ENCODE measurements at regions not wholly inside any gene's neighbourhood (a gene's known extent, or its start where the extent isn't known, plus 50 kb on each side); places are given as distances from the start of the nearest gene placed in this dataset.
"Not testable (repeated sequence)": the region's sequence is repeated elsewhere in the genome, so short reads cannot be mapped to it uniquely, and the experiment has no call there.

DNA sequence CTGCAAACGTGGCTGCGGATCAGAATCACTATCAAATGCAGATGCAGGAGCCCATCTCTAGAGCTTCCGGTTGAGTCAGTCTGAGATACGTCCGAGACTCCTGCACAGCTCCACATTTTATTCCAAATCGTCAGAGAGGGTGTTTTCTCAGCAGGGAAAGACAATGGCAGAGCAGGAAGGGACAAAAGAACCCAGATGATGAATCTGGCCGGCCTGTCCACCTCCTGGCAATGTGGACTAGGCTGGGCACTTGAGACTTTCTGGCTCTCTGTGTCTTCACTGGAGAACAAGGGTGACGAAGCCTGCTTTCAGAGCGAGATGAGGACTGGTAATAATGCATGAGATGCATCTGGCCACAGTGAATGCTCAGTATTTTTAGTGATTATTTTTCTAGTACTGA, 255.9 kb upstream of the MYT1L start:
- no peak for DNase-seq (ENCODE audit: extremely low read depth in 1 of 2, low read depth in 1 of 2)

DNA sequence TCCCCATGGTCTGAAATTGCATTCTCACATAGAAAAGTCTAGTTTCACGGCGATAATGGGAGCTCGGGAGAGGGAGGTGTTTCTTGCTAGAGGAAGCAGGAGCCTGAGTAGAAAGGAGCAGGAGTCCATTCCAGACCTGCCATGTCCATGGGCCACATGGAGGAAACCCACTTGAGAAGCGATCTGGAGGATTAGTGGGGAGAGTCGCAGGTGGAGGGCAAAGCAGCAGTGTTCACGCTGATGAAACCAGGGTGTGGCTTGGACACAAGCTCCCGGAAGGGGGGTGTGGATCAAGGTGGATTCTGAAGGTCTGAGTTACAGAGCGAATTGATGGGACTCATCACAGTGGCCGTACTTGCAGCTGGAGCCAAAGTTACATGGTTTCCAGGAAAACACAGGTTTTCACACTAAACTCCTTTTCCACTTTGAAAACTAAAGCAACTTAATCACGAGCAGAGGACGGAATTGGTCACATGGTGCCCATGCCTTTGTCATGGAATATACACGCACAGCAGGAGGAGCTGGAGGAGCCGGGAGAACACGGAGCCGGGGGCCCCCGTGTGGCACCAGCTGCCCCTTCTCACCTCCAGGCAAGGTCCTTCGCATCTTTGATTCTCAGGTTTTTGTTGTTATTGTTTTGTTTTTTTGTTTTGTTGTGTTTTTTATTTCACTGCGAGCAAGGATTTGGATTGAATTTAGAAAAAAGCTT, 255.1 kb upstream of the MYT1L start:
- DNase-seq (ENCODE audit: extremely low read depth in 1 of 2, low read depth in 1 of 2) = no peak

DNA sequence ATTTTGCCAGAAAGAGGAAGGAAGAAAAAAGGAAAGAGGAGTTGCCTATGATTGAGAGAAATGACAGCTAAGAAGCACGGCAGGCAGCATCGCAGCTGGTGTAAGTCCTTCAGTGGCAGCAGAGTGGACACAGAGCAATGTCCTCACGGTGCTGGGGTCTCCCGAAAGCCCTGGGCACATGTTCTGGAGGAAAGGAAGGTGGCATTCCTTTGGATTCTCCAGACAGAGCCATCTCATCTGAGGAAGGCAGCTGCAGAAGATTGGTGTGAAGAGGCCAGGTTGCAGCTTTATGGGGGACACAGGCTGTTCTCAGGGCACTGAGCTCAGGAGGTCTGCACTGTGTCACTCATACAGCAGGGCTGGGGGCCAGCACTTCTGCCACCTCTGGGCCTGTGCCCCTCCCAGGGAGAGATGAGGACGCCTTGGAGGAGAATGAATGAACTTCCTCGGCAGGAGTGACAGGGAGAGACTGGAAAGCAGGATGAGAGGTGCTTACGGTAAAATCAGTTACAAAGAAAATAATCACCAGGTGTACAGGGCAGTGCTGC, 252.0 kb upstream of the MYT1L start:
- no peak for DNase-seq (ENCODE audit: extremely low read depth in 1 of 2, low read depth in 1 of 2)

DNA sequence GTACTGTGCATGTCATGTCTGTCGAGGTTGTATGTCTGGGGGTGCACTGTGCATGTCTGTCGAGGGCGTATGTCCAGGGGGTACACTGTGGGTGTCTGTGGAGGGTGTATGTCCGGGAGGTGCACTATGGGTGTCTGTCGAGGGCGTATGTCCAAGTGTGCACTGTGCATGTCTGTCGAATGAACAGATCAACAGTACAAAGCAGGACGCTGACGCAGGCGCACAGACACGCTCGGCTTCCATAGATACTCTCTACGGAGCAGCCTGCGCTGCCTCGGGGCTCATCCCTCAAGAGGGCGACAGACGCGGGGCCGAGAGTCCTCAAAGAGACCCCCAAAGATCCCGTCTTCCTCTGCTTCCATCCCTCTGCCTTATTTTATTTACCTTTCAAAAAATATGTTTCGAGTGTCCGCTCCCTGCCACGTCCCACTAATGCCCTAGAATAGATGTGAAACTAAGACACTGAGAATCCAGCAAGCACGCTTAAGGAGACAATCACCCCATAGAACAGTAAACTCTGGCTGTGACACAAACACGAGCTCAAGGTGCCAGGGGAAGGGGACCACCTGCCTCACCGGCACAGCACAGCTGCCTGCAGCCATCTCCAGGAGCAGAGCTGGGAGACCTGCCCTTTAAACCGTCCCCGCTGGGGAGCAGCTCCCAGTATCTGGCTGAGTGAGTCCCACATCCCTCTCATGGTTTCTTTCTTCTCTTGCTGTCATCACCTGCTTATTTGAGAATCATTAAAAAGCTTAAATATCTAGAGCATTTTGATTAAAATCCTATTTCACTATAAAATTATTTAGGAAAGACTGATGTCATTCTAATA, 250.5 kb upstream of the MYT1L start:
- no peak for DNase-seq (ENCODE audit: extremely low read depth in 1 of 2, low read depth in 1 of 2)

DNA sequence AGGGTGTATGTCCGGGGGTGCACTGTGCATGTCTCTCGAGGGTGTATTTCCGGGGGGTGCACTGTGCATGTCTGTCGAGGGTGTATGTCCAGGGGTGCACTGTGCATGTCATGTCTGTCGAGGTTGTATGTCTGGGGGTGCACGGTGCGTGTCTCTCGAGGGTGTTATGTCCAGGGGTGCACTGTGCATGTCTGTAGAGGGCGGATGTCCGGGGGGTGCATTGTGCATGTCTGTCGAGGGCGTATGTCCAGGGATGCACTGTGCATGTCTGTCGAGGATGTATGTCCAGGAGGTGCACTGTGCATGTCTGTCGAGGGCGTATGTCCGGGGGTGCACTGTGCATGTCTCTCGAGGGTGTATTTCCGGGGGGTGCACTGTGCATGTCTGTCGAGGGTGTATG, 249.8 kb upstream of the MYT1L start:
- DNase-seq (ENCODE audit: extremely low read depth in 1 of 2, low read depth in 1 of 2) = not testable (repeated sequence)

DNA sequence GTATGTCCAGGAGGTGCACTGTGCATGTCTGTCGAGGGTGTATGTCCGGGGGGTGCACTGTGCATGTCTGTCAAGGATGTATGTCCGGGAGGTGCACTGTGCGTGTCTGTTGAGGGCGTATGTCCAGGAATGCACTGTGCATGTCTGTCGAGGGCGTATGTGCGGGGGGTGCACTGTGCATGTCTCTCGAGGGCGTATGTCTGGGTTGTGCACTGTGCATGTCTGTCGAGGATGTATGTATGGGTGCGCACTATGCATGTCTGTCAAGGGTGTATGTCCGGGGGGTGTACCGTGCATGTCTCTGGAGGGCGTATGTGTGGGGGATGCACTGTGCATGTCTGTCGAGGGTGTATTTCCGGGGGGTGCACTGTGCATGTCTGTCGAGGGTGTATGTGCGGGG, 249.3 kb upstream of the MYT1L start:
- no peak for DNase-seq (ENCODE audit: extremely low read depth in 1 of 2, low read depth in 1 of 2)

DNA sequence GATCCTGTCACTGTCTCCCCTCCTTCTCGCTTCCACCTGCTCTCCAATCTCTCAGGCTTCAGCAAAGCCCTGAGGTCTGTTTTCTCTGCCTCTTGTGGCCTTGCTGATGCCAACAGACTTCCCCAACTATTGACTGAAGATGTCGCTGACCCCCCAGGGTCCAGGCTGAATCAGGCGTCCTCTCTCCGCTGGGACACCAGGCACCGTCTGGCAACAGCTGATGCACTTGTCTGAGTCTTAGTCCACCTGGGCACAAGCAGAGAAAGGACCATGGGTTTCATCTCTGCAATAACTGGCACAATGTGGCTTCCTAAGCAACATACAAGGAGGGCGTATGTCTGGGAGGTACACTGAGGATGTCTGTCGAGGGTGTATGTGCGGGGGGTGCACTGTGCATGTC, 248.7 kb upstream of the MYT1L start:
- DNase-seq (ENCODE audit: extremely low read depth in 1 of 2, low read depth in 1 of 2) = no peak

DNA sequence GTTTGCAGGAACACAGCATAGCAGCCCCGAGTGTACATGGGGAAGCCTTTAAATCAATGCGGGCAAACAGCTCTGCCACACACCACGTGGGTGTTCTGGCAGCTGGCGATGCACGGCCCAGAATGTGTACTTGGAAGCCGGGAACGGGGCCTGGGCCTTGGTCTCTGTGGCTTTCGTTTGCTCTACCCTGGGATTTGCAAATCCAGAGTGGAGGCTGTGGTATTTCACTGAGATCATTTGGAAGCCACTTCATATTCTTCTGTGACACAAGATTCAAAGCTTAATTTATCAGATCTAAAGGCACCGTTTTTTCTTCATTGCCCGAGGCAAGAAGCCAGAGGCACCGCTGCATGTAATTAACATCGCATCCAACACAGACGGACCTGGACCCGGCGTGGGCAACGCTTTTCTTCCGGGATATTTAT, 246.3 kb upstream of the MYT1L start:
- DNase-seq (ENCODE audit: extremely low read depth in 1 of 2, low read depth in 1 of 2) = no peak

DNA sequence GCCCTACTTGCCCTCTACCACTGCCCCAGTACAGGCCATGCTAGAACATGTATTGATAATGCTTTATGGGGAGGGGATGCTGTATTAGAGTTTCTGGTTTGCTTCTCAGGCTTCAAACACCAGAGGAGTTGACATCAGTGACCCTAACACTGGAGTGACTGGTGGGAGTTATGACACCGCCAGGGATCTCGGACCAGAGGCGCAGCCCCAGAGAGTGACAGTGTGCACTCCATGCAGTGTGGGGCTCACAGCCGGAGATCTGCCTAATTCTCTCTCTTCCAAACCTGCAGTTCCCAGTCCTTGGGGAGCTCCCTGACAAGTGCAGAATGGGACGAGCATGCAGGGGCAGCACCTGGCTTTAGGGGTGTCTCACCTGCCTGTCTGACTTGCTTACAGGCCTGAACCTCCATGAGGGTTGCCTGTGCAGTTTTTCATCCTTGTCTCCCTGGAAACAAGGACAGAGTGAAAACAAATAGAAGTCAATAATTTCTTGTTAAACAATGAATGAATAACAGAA, 244.9 kb upstream of the MYT1L start:
- no peak for DNase-seq (ENCODE audit: extremely low read depth in 1 of 2, low read depth in 1 of 2)

DNA sequence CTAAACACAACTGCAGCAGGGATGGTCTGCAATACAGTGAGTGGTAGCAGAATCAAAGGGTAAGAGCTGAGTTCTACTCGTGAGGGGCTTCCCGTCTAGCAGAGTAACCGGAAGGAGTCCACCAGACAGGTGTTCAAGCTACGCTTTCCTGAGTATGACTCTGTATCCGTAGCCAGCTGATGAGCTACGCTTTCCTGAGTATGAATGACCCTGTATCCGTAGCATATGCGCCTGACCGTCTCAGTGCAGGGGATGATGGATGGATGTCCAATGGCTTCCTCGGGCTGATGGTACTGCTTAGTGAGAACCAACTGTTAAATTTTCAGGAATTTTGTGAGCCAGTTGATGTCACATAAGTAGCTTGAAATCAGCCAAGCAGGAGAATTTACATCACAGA, 244.1 kb upstream of the MYT1L start:
- DNase-seq (ENCODE audit: extremely low read depth in 1 of 2, low read depth in 1 of 2) = no peak

DNA sequence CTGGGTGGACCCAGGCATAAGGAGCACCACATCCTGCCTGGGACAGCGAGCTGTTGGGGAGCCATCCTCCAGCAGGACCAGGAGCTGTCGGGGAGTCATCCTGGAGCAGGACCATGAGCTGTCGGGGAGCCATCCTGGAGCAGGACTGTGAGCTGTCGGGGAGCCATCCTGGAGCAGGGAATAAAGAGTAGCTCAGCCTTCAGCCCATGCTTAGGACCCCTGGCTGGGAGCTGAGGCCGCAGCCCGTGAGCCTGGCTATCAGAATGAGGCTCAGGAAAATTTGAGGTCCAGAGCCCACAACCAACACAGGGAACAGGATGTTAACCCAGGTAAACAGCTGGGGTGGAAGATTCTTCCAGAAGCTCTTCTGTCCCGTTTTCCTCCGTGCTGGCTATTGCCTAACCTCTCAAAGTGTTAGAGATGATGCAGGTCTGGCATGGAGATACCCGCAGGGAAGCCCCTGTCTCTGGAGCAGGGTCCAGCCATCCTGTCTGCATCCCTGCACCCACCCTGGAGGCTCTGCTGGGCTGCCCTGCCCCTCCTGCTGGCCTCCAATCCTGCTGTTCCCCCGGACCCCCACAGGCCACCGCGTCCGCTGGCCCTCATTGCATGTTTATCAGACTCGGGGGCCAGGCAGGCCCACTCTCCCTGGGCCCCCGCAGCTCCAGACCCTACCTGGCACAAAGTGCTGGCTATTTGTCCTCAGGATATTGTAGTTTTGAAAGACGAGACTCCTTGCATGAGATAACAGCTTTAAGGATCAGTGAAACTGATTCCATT, 243.5 kb upstream of the MYT1L start:
- DNase-seq (ENCODE audit: extremely low read depth in 1 of 2, low read depth in 1 of 2) = no peak

DNA sequence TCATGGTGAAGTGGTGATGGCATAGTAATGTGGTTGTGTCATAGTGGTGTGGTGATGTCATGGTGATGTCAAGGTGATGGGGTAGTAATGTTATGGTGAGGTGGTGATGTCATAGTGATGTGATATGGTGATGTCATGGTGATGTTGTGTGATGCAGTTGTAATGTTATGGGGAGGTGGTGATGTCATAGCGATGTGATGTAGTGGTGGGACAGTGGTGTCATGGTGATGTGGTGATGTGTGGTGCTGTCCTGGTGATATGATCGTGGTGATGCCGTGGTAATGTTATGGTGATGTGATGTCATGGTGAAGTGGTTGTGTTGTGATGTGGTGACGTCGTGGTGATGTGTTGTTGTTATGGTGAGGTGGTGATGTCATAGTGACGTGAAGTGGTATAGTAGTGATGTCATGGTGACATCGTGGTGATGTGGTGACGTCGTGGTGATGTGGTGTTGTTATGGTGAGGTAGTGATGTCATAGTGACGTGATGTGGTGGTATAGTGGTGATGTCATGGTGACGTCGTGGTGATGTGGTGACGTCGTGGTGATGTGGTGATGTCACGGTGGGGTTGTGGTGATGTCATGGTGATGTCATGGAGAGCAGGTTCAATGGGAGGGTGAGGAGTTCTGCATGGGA, 242.7 kb upstream of the MYT1L start:
- DNase-seq (ENCODE audit: extremely low read depth in 1 of 2, low read depth in 1 of 2) = no peak

DNA sequence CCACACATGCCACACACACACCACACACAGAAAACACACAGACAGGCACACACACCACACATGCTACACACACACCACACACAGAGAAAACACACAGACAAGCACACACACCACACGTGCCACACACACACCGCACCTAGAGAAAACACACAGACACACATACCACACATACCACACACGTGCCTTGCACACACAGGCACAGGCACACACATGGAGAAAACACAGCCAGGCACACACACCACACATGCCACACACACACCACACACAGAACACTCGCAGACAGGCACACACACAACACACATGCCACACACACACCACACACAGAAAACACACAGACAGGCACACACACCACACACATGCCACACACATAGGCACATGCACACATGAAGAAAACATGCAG, 242.1 kb upstream of the MYT1L start:
- no peak for DNase-seq (ENCODE audit: extremely low read depth in 1 of 2, low read depth in 1 of 2)

DNA sequence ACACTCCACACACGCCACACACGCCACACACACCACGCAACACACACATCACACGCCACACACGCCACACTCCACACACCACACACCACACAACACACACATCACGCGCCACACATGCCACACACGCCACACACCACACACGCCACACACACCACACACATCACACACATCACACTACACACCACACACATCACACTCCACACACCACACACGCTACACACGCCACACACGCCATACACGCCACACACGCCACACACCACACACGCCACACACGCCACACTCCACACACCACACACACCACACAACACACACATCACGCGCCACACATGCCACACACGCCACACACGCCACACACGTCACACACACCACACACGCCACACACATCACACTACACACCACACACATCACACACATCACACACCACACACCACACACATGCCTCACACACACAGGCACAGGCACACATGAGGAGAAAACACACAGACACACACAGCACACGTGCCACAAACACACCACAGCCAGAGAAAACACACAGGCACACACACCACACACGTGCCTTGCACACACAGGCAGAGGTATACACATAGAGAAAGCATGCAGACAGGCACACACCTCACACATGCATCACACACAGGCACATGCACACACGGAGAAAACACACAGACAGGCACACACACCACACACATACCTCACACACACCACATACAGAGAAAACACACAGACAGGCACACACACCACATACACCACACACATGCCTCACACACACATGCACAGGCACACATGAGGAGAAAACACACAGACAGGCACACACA, 241.5 kb upstream of the MYT1L start:
- DNase-seq (ENCODE audit: extremely low read depth in 1 of 2, low read depth in 1 of 2) = no peak

DNA sequence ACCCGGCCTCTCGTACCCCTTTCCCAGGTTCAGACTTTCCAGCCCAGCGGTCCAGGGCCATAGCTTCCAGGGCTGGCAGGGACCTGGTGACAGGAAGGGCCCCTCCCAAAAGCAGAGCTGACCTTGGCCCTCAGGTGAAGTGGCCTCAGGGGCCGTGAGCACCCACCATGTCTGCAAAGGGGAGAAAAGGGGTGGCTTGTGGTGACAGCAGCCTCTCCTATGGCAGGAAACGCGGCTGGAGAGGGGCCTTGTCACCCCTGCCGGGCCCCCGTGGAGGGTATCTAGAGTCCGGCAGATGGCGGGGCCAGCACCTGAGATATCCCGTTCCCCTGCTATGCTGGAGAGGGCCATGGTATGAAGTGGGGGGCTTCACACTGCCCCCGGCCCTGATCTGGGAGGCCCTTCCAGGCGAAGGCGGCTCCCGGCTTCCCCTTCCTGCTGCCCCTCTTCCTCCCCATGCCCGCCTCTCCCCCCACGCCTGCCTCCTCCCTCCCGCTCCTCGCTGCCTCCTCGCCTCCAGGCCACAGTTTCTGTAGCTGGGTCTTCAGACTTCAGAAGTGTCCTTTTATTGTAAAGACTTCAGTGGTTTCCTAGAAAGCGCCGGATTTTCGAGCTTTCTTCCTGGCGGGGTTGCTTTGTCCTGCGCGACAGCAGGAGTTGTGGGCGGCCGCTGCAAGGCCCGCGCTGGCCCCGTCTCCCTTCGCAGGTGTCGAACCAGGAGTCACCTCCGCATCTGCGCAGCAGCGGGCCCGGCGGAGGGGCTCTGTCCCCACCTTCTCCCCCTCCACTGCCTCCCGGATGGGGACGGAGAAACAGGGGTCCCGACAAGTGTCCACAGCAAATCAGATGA, 240.5 kb upstream of the MYT1L start:
- no peak for DNase-seq (ENCODE audit: extremely low read depth in 1 of 2, low read depth in 1 of 2)

DNA sequence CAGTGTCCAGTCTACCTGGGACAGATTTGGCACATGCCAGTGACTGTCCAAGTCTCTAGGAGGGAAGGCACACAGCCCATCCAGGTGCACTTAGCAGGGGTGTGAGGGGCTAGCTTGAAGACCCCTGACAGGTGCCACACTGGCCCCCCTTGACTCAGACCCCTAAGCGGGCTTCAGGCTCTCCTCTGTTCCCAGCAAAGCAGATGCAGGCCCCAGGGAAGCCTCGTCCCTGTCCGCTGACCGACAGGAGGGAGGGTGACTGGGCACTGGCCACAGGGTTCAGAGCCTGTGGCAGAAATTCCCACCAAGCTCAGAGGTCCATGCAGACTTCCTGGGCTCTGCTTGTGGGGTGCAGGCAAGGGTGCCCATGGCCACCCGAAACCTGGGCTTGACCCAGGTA, 239.8 kb upstream of the MYT1L start:
- no peak for DNase-seq (ENCODE audit: extremely low read depth in 1 of 2, low read depth in 1 of 2)

DNA sequence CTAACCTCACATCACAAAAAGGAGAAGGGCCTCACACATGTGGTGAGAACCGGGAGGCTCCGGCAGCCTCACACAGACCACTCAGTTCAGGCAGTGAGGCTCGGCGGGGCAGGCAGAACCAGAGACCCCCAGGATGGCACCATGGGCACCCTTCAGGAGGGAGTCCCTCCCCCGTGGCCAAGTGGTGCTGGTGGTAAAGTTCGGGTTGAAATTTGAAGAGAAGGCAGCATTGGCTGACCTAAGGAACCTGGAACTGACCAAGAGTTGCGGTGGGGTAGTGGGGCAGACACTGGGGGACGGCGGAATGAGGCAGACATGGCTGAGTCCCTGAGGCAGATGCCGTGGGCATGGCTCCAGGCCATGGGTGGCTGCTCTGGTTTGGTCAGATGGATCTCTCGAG, 239.3 kb upstream of the MYT1L start:
- no peak for DNase-seq (ENCODE audit: extremely low read depth in 1 of 2, low read depth in 1 of 2)

DNA sequence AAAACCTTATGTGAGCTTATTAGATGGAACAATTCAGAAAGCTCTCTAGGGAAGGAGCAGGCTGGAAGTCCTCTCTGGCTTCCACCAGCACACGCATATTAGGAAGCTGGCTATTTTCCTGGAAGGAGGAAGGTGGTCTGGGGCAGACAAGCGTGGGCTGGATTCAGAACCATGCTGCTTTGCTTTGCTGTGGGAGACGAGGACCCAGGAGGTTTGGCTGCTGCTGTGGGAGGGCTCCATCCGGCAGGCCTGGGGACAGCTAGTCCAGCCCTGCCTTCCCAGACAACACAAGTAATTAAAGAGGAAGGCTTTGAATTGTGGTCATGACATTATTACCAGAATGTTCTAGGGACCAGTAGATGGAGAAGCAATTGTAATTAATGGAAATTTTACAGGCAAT, 238.8 kb upstream of the MYT1L start:
- DNase-seq (ENCODE audit: extremely low read depth in 1 of 2, low read depth in 1 of 2) = no peak

DNA sequence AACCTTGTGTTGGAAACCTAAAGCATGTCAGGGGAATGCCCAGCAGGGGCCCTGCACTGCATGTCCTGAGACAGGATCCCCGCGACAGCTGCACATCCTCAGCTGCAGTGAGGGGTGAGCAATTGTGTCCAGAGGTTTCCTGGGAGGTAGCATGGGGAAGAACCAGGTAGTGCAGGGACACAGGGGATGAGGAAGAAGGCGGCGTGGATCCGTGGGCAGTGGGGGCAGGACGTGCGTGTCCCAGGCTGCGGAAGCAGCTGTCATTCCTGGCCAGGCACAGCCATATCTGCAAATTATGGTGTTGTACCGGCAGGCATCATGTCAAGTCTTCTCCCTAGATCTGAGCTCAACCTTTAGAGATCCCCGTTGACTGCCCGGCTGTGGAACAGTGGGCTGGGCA, 238.2 kb upstream of the MYT1L start:
- no peak for DNase-seq (ENCODE audit: extremely low read depth in 1 of 2, low read depth in 1 of 2)

Measured in activated CD8-positive, alpha-beta memory T cell treated with anti-CD3 and anti-CD28 coated beads for 1 hour (primary cell).